Testis (tissue), 2 donors: ENCODE measurements at regions not wholly inside any gene's neighbourhood (a gene's known extent, or its start where the extent isn't known, plus 50 kb on each side); places are given as distances from the start of the nearest gene placed in this dataset.

ENCODE experiments used
- DNase-seq: peaks from one replicate; pipeline ENCODE4 v3.0.0-alpha.2; 2019
- H3K27ac ChIP-seq, 2 donors: fragments of 200-600 bp; sonication (generic); one replicate each; pipeline ENCODE4 v1.5.1; 2019
- H3K27me3 ChIP-seq: fragments of 200-600 bp; sonication (generic); one replicate; pipeline ENCODE4 v1.5.1; 2019
- H3K36me3 ChIP-seq: fragments of 200-600 bp; sonication (generic); one replicate; pipeline ENCODE4 v1.5.1; 2017; ENCODE audit warnings: low read depth; ENCODE audit errors: missing control alignments
- H3K4me1 ChIP-seq: fragments of 200-600 bp; sonication (generic); one replicate; pipeline ENCODE4 v1.5.1; 2019
- H3K4me3 ChIP-seq, 2 donors: fragments of 200-600 bp; sonication (generic); one replicate each; pipeline ENCODE4 v1.5.1; 2017 to 2019
- H3K9me3 ChIP-seq: fragments of 200-600 bp; sonication (generic); one replicate; pipeline ENCODE4 v1.5.1; 2017
- CTCF ChIP-seq, 3 experiments: fragments of 450-650 bp in 2 of 3; fragments of 200-600 bp in 1 of 3; sonication (generic) in 1 of 3; IDR thresholded peaks; one replicate each; pipeline ENCODE4 v1.5.1; 2016 to 2019; ENCODE audit warnings: antibody characterized with exemption in 3 of 3, mild to moderate bottlenecking in 2 of 3, moderate library complexity in 1 of 3
- POLR2A ChIP-seq: fragments of 450-650 bp; IDR thresholded peaks from one replicate; pipeline ENCODE4 v1.6.1; 2017; ENCODE audit warnings: antibody characterized with exemption, mild to moderate bottlenecking, moderate library complexity
- WGBS, 2 donors: methylation state at CpG; one replicate each; pipeline ENCODE4 v1.1.5; 2018; 5-methylcytosine and 5-hydroxymethylcytosine counted together
- intact Hi-C: fragments of 100-400 bp; cut with DNase I; formaldehyde crosslinking; loops from one replicate; pipeline ENCODE4 v1.15.1; 2023; ENCODE audit warnings: low total_unique reads

- intact Hi-C loops, result no loop called here
- DNase-seq, result no peak
Observed at GRCh38 chr4:136731025-136731424, 801.3 kb downstream of the PCDH18 start.

GRCh38 chr4:136725286-136726081 lies 806.8 kb downstream of the PCDH18 start:
- WGBS, 2 donors, result 83 to 89% methylated on average over 4 of the region's 4 CpGs
- intact Hi-C loops, result no loop called here
- H3K4me1 ChIP-seq, result no peaks in the 10 kb centered on the region

More at GRCh38 chr4:136731025-136731424, 801.3 kb downstream of the PCDH18 start:
- no peaks in the 10 kb centered on the region for H3K36me3 ChIP-seq
- TF ChIP-seq POLR2A (no peak), CTCF (IDR thresholded peaks at IDR 0.05) (no peak)
- H3K9me3 ChIP-seq, result no peaks in the 10 kb centered on the region
- H3K27me3 ChIP-seq, result no peaks in the 10 kb centered on the region
- H3K4me3 ChIP-seq, result no peak overlapping the region
- H3K27ac ChIP-seq, result no peak overlapping the region
- H3K4me1 ChIP-seq, result no peaks in the 10 kb centered on the region

GRCh38 chr4:136713140-136713539 lies 819.2 kb downstream of the PCDH18 start:
- Histone ChIP-seq H3K4me1 (no peaks in the 10 kb centered on the region), H3K27me3 (no peaks in the 10 kb centered on the region), H3K36me3 (no peaks in the 10 kb centered on the region), H3K9me3 (no peaks in the 10 kb centered on the region), H3K4me3 (no peak overlapping the region), H3K27ac (no peak overlapping the region)
- intact Hi-C loops, result no loop called here
- 51 to 71% methylated on average over 1 of the region's 1 CpG for WGBS, 2 donors
- TF ChIP-seq CTCF (IDR thresholded peaks at IDR 0.05), result no peak
- no peak for TF ChIP-seq POLR2A
- DNase-seq, result no peak

More at GRCh38 chr4:136725286-136726081, 806.8 kb downstream of the PCDH18 start:
- TF ChIP-seq CTCF (IDR thresholded peaks at IDR 0.05) (no peak), POLR2A (no peak)
- Histone ChIP-seq H3K27me3 (no peaks in the 10 kb centered on the region), H3K4me3 (no peak overlapping the region), H3K36me3 (no peaks in the 10 kb centered on the region), H3K27ac (no peak overlapping the region), H3K9me3 (no peaks in the 10 kb centered on the region)
- no peak for DNase-seq

- DNase-seq, result no peak
- Histone ChIP-seq H3K36me3 (no peaks in the 10 kb centered on the region), H3K9me3 (no peaks in the 10 kb centered on the region), H3K27me3 (no peaks in the 10 kb centered on the region), H3K4me1 (no peaks in the 10 kb centered on the region), H3K4me3 (no peak overlapping the region), H3K27ac (no peak overlapping the region)
- TF ChIP-seq CTCF (IDR thresholded peaks at IDR 0.05), result no peak
- 76 to 89% methylated on average over 1 of the region's 1 CpG for WGBS, 2 donors
- intact Hi-C loops, result no loop called here
Observed at GRCh38 chr4:136709897-136710296, 822.4 kb downstream of the PCDH18 start.

- no peak for DNase-seq
- Histone ChIP-seq H3K9me3 (no peaks in the 10 kb centered on the region), H3K27ac (no peak overlapping the region), H3K36me3 (no peaks in the 10 kb centered on the region), H3K4me3 (no peak overlapping the region), H3K4me1 (no peaks in the 10 kb centered on the region), H3K27me3 (no peaks in the 10 kb centered on the region)
- TF ChIP-seq POLR2A, result no peak
- TF ChIP-seq CTCF (IDR thresholded peaks at IDR 0.05), result no peak
- intact Hi-C loops, result no loop called here
- WGBS, 2 donors, result 83 to 91% methylated on average over 7 of the region's 7 CpGs
Observed at GRCh38 chr4:136706942-136707341, 825.4 kb downstream of the PCDH18 start.
